PC-9 (cell line): ENCODE measurements at regions not wholly inside any gene's neighbourhood (a gene's known extent, or its start where the extent isn't known, plus 50 kb on each side); places are given as distances from the start of the nearest gene placed in this dataset.

Experiments used
- CTCF ChIP-seq: fragments of 200-600 bp; sonication (generic); conservative IDR thresholded peaks from 2 replicates; pipeline ENCODE4 v1.6.1; 2017; ENCODE audit warnings: mixed run types, antibody characterized with exemption, mild to moderate bottlenecking, moderate library complexity
- EZH2 ChIP-seq: fragments of 200-600 bp; sonication (generic); IDR thresholded peaks from 2 replicates; pipeline ENCODE4 v1.8.0; 2017; ENCODE audit warnings: antibody characterized with exemption, low read depth

DNA sequence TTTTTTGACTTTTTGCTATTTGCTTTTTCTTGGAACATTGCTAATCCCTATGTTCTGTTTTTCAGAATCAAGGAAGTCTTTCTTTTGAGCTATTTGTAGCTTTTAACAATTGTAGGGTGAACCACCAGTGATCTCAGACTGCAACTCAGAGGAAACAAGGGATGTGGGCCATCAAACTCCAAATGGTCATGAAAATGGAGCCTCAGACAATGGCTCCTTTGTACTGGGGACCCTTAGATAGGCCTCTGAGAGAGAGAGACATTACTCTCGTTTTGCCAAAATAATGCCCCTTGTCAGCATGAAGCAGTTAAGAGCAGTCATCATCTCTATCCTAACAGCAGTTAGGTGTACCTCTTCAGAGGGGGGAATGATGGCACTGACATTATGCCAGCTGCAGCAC lies 56.4 kb upstream of the GJB6 start:
- no peak for TF ChIP-seq CTCF
- TF ChIP-seq EZH2, result no peak
